A549 (cell line): ENCODE measurements at regions not wholly inside any gene's neighbourhood (a gene's known extent, or its start where the extent isn't known, plus 50 kb on each side); places are given as distances from the start of the nearest gene placed in this dataset.

Source experiments
- ATAC-seq, 2 experiments: fragments of 200-7000 bp in 1 of 2; fragments of >200 bp in 1 of 2; cut with Nextera tagmentation in 1 of 2; cut with Tn5 transposase in 1 of 2; 3 replicates each; pipeline versions ENCODE4 v1.8.0 to v1.9.1; 2018 to 2020; ENCODE audit warnings: mild to moderate bottlenecking in 1 of 2, moderate library complexity in 1 of 2
- CTCF ChIA-PET: fragments of 300-600 bp; sonication (Branson Sonifier 250); formaldehyde crosslinking; extraction: SDS; loops from one replicate; lab custom pipeline; 2021; ENCODE audit warnings: antibody characterized with exemption, inconsistent platforms; lab: Yijun Ruan, JAX
- POLR2A ChIA-PET: fragments of 350-600 bp; formaldehyde crosslinking; extraction: SDS; loops from one replicate; lab custom pipeline; 2021; ENCODE audit warnings: antibody characterized with exemption, inconsistent platforms; lab: Yijun Ruan, JAX
- DNase-seq, 2 experiments: peaks; one replicate each; pipeline versions ENCODE4 v3.0.0 to v3.0.0-alpha.2; 2011 to 2016; ENCODE audit warnings: low read depth in 1 of 2, low spot score in 1 of 2
- FAIRE-seq: peaks from 2 replicates; lab custom pipeline; 2011; peaks lifted over from hg19 to GRCh38; lab: Jason Lieb, UNC
- H3K27ac ChIP-seq, 2 experiments: fragments of >200 bp; sonication (Bioruptor Twin); formaldehyde crosslinking; 3 replicates each; pipeline ENCODE4 v1.5.1; 2016 to 2017
- H3K4me1 ChIP-seq: fragments of >200 bp; sonication (Bioruptor Twin); formaldehyde crosslinking; 3 replicates; pipeline ENCODE4 v1.6.1; 2016
- H3K4me2 ChIP-seq: fragments of >200 bp; sonication (Bioruptor Twin); formaldehyde crosslinking; 3 replicates; pipeline ENCODE4 v1.6.1; 2016
- H3K4me3 ChIP-seq: fragments of >200 bp; sonication (Bioruptor Twin); formaldehyde crosslinking; 3 replicates; pipeline ENCODE4 v1.5.1; 2016
- H3K9me3 ChIP-seq: fragments of >200 bp; sonication (Bioruptor Twin); formaldehyde crosslinking; 3 replicates; pipeline ENCODE4 v1.6.1; 2016
- CEBPB ChIP-seq, 2 experiments: fragments of >200 bp in 1 of 2; sonication (Bioruptor Twin) in 1 of 2; formaldehyde crosslinking in 1 of 2; IDR thresholded peaks; 2 replicates each; pipeline ENCODE4 v1.6.1; 2012 to 2016
- CHD2 ChIP-seq: fragments of 150-350 bp; IDR thresholded peaks from 2 replicates; pipeline ENCODE4 v1.6.1; 2014; ENCODE audit warnings: low read length; ENCODE audit not compliant: partially characterized antibody
- CHD4 ChIP-seq: fragments of 200-600 bp; sonication (generic); IDR thresholded peaks from 2 replicates; pipeline ENCODE4 v1.6.1; 2016; ENCODE audit warnings: antibody characterized with exemption, mild to moderate bottlenecking, borderline replicate concordance
- EHMT2 ChIP-seq: fragments of 200-600 bp; sonication (generic); IDR thresholded peaks from 2 replicates; pipeline ENCODE4 v1.6.1; 2016; ENCODE audit warnings: antibody characterized with exemption, low read depth, mild to moderate bottlenecking, moderate library complexity
- ESRRA ChIP-seq: fragments of 150-350 bp; IDR thresholded peaks from 2 replicates; pipeline ENCODE4 v1.6.1; 2014; ENCODE audit warnings: mild to moderate bottlenecking, low read length, borderline replicate concordance
- FOSB ChIP-seq: fragments of 250-450 bp; sonication (Bioruptor Pico); IDR thresholded peaks from 2 replicates; pipeline ENCODE4 v1.5.0; 2020; ENCODE audit warnings: mild to moderate bottlenecking, moderate library complexity
- HDAC2 ChIP-seq: fragments of 200-600 bp; sonication (generic); IDR thresholded peaks from 2 replicates; pipeline ENCODE4 v1.6.1; 2016
- HOXA7 ChIP-seq: fragments of 250-450 bp; sonication (Bioruptor Pico); IDR thresholded peaks from 2 replicates; pipeline ENCODE4 v1.5.0; 2020; ENCODE audit warnings: mild to moderate bottlenecking, moderate library complexity
- HOXB13 ChIP-seq: fragments of 250-450 bp; sonication (Bioruptor Pico); IDR thresholded peaks from 2 replicates; pipeline ENCODE4 v1.5.0; 2020; ENCODE audit warnings: low read depth, mild to moderate bottlenecking, moderate library complexity
- HOXB5 ChIP-seq: fragments of 250-450 bp; sonication (Bioruptor Pico); IDR thresholded peaks from 2 replicates; pipeline ENCODE4 v1.5.0; 2020; ENCODE audit warnings: mild to moderate bottlenecking, moderate library complexity
- JUN ChIP-seq, 2 experiments: fragments of >200 bp; sonication (Bioruptor Twin); formaldehyde crosslinking; IDR thresholded peaks; 2 replicates in 1 of 2; 3 replicates in 1 of 2; pipeline ENCODE4 v1.6.1; 2016 to 2017
- JUNB ChIP-seq: fragments of >200 bp; sonication (Bioruptor Twin); formaldehyde crosslinking; IDR thresholded peaks from 2 replicates; pipeline ENCODE4 v1.6.1; 2016
- NFE2L2 ChIP-seq: fragments of 150-350 bp; conservative IDR thresholded peaks from 2 replicates; pipeline ENCODE4 v1.6.1; 2014; ENCODE audit warnings: low read length
- NPAS2 ChIP-seq: fragments of 250-450 bp; sonication (Bioruptor Pico); IDR thresholded peaks from 2 replicates; pipeline ENCODE4 v1.8.0; 2022; ENCODE audit warnings: mild to moderate bottlenecking, moderate library complexity, borderline replicate concordance
- NR3C1 ChIP-seq: fragments of >200 bp; sonication (Bioruptor Twin); formaldehyde crosslinking; IDR thresholded peaks from 3 replicates; pipeline ENCODE4 v1.6.1; 2017
- POLR2AphosphoS2 ChIP-seq: conservative IDR thresholded peaks from 2 replicates; pipeline ENCODE4 v1.6.1; 2012; ENCODE audit warnings: low read length, improper control_type of control experiment, inconsistent platforms
- RAD21 ChIP-seq, 2 experiments: fragments of >200 bp in 1 of 2; sonication (Bioruptor Twin) in 1 of 2; formaldehyde crosslinking in 1 of 2; IDR thresholded peaks in 1 of 2; conservative IDR thresholded peaks in 1 of 2; 2 replicates in 1 of 2; 3 replicates in 1 of 2; pipeline ENCODE4 v1.6.1; 2012 to 2018; ENCODE audit warnings: inconsistent platforms in 1 of 2
- RNF2 ChIP-seq: fragments of 200-600 bp; sonication (generic); IDR thresholded peaks from 2 replicates; pipeline ENCODE4 v1.6.1; 2016; ENCODE audit warnings: low read depth, mild to moderate bottlenecking, antibody characterized with exemption, moderate library complexity, borderline replicate concordance
- WGBS: methylation state at CpG from one replicate; pipeline ENCODE4 v1.1.6; 2017; ENCODE audit errors: missing lambda C conversion rate; 5-methylcytosine and 5-hydroxymethylcytosine counted together
- TF ChIP-seq, protein P1 (sequence below): fragments of >200 bp; sonication (Bioruptor Twin); formaldehyde crosslinking; IDR thresholded peaks from 2 replicates; pipeline ENCODE4 v1.6.1; 2016
- TF ChIP-seq, protein P2 (sequence below): fragments of 200-600 bp; sonication (generic); IDR thresholded peaks from 2 replicates; pipeline ENCODE4 v1.6.1; 2016; ENCODE audit warnings: antibody characterized with exemption, mild to moderate bottlenecking, moderate library complexity
- TF ChIP-seq, protein P3 (sequence below): IDR thresholded peaks from 2 replicates; pipeline ENCODE4 v1.6.1; 2012; ENCODE audit warnings: low read depth, borderline replicate concordance
- TF ChIP-seq, protein P4 (sequence below): fragments of 250-450 bp; sonication (Bioruptor Pico); IDR thresholded peaks from 2 replicates; pipeline ENCODE4 v1.5.0; 2020; ENCODE audit warnings: low read depth, mild to moderate bottlenecking, moderate library complexity
- TF ChIP-seq, protein P5 (sequence below): IDR thresholded peaks from 2 replicates; pipeline ENCODE4 v1.6.1; 2012
- TF ChIP-seq, protein P6 (sequence below): IDR thresholded peaks from 2 replicates; pipeline ENCODE4 v1.6.1; 2012

DNA sequence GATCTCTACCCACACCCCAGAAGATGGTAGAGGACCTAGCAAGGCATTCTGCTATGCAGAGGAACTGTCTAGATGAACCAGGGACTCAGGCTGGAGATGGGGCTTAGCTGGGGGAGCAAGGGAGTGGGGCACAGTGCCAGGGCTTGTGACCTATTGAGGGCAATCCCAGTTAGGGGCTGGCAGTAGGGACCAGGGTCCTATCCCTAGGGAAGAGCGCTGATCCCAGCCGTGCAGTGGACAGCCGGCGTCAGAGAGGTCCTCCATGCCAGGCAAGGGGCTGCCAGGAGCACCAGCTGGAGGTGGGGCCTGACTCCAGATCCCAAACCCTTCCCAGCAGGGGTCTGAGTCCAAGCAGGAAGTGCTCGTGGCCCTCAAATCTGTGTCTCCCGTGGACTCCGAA is 52.7 kb upstream of the NEURL1B start:
- TF ChIP-seq NFE2L2 (no peak), EHMT2 (no peak), CEBPB (IDR thresholded peaks at IDR 0.05) (no peak), RAD21 (conservative IDR thresholded peaks at IDR 0.05 in 1 of 2, IDR thresholded peaks at IDR 0.05 in 1 of 2) (no peak)
- POLR2A ChIA-PET: no interaction called here
- CTCF ChIA-PET: interaction anchor here (0.9 to 1.8 kb wide), 4 partner anchors 9 to 109 kb away, joined by 3 to 7 read pairs (median 4); no protein-coding TSS in a partner anchor

DNA sequence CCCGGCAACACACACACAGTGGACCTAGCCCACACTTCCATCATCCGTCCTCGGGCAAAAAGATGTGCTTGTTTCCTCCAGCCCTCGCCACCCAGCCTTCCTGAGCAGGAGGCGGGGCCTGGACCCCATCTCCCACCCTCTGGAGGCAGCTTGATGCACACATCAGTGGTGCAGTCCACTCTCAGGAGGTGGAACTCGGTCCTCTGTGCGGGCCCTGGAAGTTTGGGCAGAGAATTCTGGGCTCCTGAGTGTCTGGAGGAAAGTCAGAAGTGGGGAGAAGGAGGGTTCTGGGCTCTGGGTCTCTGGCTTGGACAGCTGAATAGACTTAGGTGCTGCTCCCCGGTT is 54.0 kb upstream of the NEURL1B start:
- ATAC-seq: no peak
- ChIA-PET POLR2A (no interaction called here), CTCF (interaction anchor here (1.8 kb wide), 1 partner anchor 111 kb away, joined by 7 read pairs; no protein-coding TSS in a partner anchor)
- Histone ChIP-seq H3K4me1 (no peaks in the 10 kb centered on the region), H3K27ac (no peak overlapping the region), H3K9me3 (no peaks in the 10 kb centered on the region), H3K4me2 (no peak overlapping the region), H3K4me3 (no peak overlapping the region)
- no peak for FAIRE-seq
- TF ChIP-seq FOSB (CRISPR knock-in tag): no peak
- TF ChIP-seq, protein P1, sequence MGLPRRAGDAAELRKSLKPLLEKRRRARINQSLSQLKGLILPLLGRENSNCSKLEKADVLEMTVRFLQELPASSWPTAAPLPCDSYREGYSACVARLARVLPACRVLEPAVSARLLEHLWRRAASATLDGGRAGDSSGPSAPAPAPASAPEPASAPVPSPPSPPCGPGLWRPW: no peak
- TF ChIP-seq HOXB13 (CRISPR knock-in tag): no peak
- TF ChIP-seq NPAS2: no peak
- TF ChIP-seq CHD2: no peak
- TF ChIP-seq HOXA7 (CRISPR knock-in tag): no peak
- no peak for TF ChIP-seq NR3C1
- TF ChIP-seq, protein P2, sequence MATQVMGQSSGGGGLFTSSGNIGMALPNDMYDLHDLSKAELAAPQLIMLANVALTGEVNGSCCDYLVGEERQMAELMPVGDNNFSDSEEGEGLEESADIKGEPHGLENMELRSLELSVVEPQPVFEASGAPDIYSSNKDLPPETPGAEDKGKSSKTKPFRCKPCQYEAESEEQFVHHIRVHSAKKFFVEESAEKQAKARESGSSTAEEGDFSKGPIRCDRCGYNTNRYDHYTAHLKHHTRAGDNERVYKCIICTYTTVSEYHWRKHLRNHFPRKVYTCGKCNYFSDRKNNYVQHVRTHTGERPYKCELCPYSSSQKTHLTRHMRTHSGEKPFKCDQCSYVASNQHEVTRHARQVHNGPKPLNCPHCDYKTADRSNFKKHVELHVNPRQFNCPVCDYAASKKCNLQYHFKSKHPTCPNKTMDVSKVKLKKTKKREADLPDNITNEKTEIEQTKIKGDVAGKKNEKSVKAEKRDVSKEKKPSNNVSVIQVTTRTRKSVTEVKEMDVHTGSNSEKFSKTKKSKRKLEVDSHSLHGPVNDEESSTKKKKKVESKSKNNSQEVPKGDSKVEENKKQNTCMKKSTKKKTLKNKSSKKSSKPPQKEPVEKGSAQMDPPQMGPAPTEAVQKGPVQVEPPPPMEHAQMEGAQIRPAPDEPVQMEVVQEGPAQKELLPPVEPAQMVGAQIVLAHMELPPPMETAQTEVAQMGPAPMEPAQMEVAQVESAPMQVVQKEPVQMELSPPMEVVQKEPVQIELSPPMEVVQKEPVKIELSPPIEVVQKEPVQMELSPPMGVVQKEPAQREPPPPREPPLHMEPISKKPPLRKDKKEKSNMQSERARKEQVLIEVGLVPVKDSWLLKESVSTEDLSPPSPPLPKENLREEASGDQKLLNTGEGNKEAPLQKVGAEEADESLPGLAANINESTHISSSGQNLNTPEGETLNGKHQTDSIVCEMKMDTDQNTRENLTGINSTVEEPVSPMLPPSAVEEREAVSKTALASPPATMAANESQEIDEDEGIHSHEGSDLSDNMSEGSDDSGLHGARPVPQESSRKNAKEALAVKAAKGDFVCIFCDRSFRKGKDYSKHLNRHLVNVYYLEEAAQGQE: no peak
- no peak for TF ChIP-seq CHD4
- no peak for TF ChIP-seq ESRRA
- TF ChIP-seq JUNB: no peak
- TF ChIP-seq POLR2AphosphoS2: no peak
- no peak for TF ChIP-seq JUN (IDR thresholded peaks at IDR 0.05)
- DNase-seq: no peak
- WGBS: 42% methylated on average over 6 of the region's 8 CpGs

More for the DNA sequence above, 52.7 kb upstream of the NEURL1B start:
- 85% methylated on average over 7 of the region's 7 CpGs for WGBS
- no peak for FAIRE-seq
- Histone ChIP-seq H3K27ac (no peak overlapping the region), H3K4me3 (no peak overlapping the region), H3K9me3 (no peaks in the 10 kb centered on the region), H3K4me1 (no peaks in the 10 kb centered on the region), H3K4me2 (no peak overlapping the region)
- no peak for ATAC-seq
- no peak for DNase-seq

DNA sequence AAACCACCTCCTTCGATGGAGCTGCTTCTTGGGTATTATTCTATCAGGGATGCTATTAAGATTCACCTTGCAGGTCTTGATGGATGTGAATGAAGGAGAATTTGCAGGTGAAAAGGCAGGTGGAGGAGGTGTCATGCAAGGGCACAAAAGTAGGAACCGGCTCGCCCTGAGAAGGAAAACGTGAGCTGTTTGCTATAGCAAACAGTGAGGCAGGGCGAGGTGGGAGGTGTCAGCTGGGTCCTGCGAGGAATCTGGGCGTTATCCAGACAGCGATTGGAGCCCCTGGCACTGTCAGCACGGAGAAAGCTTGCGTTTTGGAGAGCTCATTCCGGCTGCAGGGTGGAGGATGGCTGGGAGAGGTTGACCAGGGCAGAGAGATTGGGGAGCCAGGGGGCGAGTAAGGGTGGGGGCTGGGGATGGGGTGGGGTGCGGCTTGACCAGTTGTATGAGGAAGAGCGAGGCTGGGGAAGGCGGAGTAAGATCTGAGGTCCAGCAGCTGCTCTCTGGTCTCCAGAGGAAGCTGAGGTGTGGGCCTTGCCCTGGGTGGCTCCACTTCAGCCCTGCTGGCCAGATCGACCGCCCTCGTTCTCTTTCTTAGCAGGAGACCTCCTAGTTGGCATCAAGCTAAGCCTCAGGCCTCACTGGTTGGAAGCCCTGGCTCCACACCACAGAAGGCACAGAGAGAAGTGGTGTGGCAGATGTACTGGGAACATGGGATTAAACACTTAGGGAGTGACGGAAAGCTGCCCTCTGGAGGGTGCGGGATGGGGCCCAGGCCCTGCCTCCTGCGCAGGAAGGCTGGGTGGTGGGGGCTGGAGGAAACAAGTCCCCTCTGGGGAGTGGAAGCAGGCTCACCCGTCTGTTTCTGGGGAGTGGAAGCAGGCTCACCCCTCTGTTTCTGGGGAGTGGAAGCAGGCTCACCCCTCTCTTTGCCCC is 54.7 kb upstream of the NEURL1B start:
- FAIRE-seq (no peak), ATAC-seq (no peak; a peak in 2 of 6 replicates), DNase-seq (no peak)
- ChIA-PET POLR2A (no interaction called here), CTCF (interaction anchor here (1.0 to 1.8 kb wide), 2 partner anchors 15 to 111 kb away, joined by 3 to 7 read pairs; no protein-coding TSS in a partner anchor)
- WGBS: 52% methylated on average over 20 of the region's 22 CpGs
- no peak overlapping the region for H3K27ac ChIP-seq
- H3K4me2 ChIP-seq: no peak overlapping the region
- TF ChIP-seq CEBPB (IDR thresholded peaks at IDR 0.05): no peak
- TF ChIP-seq, protein P3, sequence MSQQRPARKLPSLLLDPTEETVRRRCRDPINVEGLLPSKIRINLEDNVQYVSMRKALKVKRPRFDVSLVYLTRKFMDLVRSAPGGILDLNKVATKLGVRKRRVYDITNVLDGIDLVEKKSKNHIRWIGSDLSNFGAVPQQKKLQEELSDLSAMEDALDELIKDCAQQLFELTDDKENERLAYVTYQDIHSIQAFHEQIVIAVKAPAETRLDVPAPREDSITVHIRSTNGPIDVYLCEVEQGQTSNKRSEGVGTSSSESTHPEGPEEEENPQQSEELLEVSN: no peak
- TF ChIP-seq, protein P4, sequence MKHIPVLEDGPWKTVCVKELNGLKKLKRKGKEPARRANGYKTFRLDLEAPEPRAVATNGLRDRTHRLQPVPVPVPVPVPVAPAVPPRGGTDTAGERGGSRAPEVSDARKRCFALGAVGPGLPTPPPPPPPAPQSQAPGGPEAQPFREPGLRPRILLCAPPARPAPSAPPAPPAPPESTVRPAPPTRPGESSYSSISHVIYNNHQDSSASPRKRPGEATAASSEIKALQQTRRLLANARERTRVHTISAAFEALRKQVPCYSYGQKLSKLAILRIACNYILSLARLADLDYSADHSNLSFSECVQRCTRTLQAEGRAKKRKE: no peak
- no peak for TF ChIP-seq RNF2
- TF ChIP-seq HDAC2: no peak
- TF ChIP-seq, protein P5, sequence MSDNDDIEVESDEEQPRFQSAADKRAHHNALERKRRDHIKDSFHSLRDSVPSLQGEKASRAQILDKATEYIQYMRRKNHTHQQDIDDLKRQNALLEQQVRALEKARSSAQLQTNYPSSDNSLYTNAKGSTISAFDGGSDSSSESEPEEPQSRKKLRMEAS: no peak
- no peak for TF ChIP-seq HOXB5 (CRISPR knock-in tag)
- TF ChIP-seq, protein P6, sequence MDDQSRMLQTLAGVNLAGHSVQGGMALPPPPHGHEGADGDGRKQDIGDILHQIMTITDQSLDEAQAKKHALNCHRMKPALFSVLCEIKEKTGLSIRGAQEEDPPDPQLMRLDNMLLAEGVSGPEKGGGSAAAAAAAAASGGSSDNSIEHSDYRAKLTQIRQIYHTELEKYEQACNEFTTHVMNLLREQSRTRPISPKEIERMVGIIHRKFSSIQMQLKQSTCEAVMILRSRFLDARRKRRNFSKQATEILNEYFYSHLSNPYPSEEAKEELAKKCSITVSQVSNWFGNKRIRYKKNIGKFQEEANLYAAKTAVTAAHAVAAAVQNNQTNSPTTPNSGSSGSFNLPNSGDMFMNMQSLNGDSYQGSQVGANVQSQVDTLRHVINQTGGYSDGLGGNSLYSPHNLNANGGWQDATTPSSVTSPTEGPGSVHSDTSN: no peak
- no peaks in the 10 kb centered on the region for H3K9me3 ChIP-seq
- no peaks in the 10 kb centered on the region for H3K4me1 ChIP-seq
- H3K4me3 ChIP-seq: no peak overlapping the region
